HG02884 (cell line): ENCODE measurements at regions not wholly inside any gene's neighbourhood (a gene's known extent, or its start where the extent isn't known, plus 50 kb on each side); places are given as distances from the start of the nearest gene placed in this dataset.
"Not testable (repeated sequence)": the region's sequence is repeated elsewhere in the genome, so short reads cannot be mapped to it uniquely, and the experiment has no call there.

Experiments
- ATAC-seq: cut with Tn5 transposase; IDR thresholded peaks from one replicate; pipeline ENCODE4 v1.9.1; 2021; ENCODE audit warnings: mild to moderate bottlenecking, moderate library complexity; ENCODE audit not compliant: unreplicated experiment

DNA sequence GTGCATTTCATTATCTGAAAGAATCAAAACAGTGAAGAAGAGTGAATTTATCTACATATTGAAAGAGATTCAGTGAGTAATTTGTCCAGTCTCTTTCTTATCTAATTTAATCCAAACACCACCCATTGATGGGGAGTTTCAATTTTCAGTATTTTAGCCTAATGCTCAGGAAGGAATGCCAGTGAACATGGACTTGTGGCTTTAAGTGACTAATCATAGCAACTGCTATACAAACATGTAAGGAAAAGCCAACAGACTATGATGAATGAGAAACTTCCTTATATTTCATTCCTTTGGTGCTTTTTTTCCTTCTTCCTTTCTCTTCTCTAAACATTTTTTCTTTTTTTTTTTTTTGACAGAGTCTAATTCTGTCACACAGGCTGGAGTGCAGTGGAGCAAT lies 885.8 kb downstream of the KCNJ2 start:
- no peak for ATAC-seq

DNA sequence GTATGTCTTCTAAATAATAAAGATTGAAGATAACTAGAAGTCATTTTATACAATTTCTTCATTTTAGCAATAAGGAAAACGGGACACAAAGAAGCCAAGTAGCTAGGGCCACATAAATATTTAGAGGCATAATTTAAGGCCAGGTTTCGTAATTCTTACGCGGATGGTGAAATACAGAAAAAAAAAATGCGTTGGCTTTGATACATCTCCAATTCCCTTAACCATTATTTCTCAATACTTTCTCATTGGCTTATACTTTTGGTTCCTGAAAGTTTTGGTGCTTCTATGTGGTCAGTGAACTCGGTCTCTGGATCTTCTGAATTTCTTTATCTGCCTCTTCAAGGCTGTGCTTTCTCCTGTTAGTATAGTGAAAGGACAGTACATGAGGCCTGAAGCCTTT lies 888.1 kb downstream of the KCNJ2 start:
- ATAC-seq: no peak

DNA sequence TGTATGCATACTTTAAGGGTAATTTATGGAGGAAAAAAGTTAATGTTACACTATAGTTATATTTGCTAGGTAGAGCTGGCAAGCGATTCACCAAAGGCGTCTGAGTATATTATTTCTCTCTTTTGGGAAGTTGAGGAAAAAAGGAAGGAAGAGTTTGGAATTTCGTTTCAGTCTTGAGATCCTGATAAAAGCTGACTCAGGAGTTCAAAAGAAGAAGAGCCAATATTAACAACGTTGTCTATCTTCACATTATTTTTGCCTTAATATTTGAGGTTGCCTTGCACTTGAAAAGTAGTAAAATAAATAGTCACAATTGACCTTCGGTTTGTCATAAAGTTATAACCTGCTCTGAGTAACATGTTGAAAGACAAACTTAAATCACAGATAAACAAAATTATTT lies 888.6 kb downstream of the KCNJ2 start:
- ATAC-seq: no peak

DNA sequence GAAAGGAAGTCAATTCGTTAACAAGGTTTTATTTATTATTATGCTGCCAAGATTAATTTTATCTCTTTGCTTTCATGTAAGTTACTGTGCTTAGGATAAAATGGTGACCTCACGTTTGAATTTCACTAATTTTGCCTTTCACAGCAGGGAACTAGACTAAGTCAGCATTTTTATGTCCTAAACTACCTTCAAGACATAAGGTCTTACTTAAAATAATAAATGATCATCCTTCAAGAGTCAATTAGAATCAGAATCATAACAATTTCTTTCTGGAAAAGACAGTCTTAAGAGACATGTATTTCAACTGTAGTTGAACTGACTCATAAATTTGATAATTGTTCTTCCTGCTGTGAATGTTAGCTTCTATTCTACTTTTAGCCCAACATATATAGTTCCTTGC lies 893.8 kb downstream of the KCNJ2 start:
- ATAC-seq: no peak

DNA sequence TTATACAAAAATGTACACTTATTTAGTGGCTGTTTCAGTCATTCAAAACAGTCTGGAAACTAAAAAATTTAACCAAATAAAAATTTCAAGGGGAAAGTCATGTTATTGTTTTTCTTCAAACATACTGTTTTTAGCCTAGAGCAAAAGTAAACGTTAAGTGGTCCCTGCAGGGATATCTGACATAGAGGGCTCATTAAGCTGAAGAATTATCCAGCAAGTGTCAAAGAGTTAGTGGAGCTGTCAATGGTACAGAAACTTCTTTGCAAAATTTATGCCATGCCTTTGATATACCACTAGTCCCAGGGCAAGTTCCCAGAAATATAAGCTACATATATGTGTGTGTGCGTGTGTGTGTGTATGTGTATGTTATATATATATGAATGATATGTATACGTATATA lies 894.2 kb downstream of the KCNJ2 start:
- ATAC-seq: no peak

DNA sequence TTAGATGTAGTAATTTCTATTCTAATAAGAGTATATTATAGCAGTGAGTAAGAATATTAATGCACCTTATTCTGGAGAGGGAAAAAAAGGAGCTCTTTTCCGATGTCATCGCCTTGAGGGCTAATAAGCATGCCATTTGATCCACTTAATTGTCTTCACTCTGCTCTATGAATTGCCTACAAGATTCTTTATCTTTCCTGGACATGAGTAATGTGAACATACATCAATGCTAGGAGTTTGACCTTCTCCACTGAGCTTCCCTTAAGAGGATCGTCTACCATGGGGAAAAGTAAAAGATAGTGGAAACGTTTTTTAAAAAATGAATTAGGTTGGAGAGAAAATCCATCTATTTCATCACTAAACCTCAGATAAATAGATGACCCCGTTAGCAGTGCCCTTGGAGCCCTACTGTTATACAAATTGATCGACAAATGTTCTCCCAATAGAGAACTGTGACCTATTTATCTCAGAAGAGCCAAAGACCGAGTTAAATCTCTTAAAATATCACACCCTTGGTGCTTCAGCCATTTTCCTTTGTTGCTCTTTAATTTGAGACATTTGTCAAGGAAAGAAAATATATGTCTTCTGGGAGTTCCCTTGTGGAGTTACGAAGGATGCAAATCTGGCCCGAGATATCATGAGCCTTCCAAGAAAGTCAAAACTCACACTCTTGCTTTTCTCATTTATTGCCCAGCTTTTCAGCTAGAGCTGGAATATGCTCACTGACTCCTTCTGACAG lies 898.5 kb downstream of the KCNJ2 start:
- ATAC-seq: no peak

DNA sequence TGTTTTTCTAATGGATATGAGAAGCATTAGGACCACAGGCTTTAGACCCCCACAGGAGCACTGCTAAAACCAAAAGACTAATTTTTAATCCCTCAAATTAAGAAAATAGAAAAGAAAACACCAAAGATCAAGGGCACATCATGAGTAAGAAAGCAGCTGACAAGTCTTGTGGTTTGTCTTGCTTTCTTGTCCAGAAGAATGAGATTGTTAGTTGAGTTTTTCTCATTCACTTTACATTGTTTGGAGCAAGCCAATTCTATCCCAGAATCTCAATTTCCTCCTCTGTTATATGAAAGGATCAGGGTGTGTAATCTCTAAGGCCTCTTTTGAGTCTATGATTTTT lies 899.0 kb downstream of the KCNJ2 start:
- no peak for ATAC-seq

DNA sequence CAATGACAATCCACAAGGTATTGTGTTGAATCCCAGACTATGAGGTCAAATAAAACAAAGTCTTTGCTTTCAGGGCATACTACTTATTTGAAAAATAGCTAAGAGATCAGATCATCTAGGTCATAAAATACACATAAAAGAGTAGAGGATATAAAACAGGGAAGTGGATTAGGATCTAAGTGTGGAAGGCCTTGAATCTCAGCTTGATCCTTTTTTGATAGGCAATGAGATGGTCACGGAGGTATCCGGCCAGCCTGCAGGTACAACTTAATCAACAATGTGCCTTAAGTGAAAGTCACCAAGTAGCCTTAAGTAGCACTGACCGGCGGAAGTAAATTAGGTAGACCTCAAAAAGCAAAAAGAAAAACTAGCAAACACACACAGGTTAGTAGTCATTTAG lies 901.7 kb downstream of the KCNJ2 start:
- no peak for ATAC-seq

DNA sequence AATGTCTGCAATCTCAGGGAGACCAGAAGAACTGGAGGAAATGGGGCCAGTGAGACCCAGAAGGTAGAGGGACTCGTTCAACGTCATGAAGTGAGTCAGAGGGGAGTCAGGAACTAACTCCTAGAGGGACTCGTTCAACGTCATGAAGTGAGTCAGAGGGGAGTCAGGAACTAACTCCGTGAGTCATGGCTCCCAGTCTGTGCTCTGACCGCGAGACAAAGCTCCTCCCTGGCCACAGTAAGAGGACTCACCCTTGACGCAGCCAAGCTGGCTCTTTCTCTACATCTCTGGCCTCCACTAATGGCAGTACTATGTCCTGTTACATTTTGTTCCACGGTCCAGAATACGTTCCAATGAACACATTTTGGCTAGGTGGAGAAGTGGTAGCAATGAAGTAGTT lies 902.5 kb downstream of the KCNJ2 start:
- ATAC-seq: no peak

DNA sequence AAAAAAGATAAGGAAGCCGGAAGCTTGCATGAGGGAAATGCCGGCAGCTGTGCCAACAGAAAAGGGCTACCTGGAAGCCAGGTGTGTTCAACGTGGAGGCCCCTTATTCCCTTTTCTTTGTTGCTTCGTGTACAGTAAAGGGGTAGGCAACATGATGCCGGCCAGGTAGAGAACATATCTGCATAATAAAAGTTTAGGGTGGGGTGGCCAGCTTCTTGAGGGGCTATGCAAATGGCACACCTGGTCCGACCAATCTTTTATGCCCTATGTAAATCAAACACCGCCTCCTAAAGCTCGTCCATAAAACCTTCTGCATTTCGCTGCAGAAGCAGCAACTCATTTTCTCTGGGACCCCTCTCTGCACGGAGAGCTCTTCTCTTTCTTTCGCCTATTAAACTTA lies 911.6 kb downstream of the KCNJ2 start:
- no peak for ATAC-seq

DNA sequence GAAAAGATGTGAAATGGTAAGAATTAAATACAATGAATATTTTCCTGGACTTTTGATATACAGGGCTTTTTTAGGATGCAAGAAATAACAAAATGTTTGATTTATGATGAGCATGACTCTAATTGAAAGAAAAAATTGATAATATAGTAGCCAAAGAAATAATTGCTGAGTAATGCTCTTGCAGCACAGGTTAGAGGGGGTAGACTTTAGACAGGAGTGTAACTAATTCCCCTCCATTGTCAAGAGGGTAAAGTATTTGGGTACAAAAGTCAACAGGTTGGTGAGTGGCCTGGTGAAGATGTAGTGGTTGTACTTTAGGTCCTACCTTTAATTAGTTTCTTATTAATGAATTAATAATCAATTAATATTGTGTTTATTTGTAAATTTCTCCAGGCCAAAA lies 912.3 kb downstream of the KCNJ2 start:
- ATAC-seq: no peak

DNA sequence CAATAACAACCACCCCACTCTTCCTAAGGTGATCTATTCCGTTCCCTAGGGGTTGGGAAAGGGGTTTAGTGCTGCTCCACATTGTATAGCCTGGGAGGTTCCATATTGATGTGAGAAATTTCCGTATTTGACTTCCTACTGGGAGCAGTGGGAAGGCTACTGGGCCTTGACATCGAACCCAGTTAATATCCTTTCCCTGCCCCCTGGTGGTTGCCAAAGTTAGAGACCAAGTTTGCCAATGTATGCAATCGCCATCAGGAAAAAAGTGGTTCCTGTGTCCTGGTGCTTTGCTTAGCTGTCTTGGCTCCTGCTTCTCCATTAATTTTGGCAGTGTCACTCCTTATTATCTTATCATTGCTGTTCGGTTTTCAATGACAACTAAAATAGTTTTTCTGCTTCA lies 914.9 kb downstream of the KCNJ2 start:
- no peak for ATAC-seq

DNA sequence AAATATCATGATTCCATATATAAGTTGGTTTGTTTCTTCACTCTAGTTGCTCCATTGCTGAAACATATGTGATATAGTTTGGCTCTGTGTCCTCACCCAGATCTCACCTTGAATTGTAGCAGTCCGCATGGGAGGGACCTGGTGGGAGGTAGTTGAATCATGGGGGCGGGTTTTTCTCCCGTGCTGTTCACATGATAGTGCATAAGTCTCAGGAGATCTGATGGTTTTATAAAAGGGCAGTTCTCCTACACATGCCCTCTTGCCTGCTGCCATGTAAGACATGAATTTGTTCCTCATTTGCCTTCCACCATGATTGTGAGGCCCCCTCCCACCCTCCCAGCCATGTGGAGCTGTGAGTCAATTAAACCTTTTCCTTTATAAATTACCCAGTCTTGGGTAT lies 915.5 kb downstream of the KCNJ2 start:
- ATAC-seq: no peak

DNA sequence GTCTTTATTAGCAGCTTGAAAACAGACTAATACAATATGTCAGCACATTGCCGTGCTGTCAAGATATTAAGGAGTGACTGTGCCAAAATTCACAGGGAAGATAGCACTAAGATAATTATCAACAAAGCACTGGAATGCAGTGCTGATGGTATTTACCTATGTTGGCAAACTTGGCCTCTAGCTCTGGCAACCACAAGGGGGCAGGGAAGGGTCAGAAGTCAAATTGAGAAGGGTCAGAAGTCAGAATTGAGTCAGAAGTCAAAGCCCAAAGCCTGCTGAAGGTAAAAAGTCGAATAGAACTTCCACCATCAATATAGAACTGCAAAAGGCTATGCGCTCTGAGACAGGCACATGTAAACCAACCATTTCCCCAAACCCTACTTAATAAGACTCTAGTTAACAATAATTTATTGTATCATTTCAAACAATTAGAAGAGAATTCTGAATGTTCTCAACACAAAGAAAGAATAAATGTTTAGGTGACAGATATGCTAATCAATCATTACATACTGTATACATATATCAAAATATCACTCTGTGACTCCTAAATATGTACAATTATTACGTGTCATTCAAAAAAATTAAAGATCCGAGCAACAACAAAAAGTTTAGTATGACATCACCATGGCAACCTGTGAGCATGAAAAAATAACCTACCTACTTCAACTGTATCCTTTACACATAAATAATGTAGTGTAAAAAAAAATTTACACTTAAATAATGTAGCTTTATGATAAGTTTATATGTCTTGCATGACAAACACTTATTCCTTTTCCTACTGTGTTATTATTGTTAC lies 916.1 kb downstream of the KCNJ2 start:
- no peak for ATAC-seq

DNA sequence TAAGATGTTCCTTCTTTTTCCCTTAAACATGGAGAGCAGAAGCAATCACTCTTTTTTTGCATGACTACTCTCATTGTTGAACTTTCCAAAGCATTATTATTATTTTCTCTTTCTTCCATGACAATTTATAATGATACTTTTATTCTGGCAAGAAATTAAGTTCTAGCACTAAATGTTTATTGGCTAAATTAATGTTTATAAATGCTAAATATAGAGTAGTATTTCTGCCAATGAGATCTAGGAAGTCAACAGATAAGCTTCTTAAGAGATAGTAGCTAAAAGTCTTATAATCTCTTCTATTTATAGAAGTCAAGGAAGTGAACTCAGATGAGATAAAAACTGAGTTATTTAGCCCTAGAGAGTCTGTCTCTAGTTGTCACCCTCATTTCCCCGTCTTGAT lies 920.1 kb downstream of the KCNJ2 start:
- ATAC-seq: no peak

DNA sequence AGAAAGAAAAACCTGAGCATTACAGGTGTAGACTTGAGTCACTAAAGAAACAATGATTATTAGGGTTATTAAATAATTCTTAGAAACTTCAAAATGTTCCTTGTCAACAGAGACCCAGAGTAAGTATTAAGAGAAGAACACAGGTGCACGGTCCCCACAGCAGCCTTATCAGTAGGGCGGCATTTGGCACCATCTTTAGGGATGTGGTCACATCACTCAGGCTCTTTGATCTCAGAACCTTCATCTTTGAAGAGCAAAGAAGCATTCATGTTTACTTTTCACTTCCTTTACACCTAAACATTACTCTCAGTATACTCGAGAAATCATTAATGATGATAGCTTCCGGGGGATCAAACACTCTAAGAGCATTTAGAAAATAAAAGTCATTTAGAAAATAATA lies 928.7 kb downstream of the KCNJ2 start:
- no peak for ATAC-seq

DNA sequence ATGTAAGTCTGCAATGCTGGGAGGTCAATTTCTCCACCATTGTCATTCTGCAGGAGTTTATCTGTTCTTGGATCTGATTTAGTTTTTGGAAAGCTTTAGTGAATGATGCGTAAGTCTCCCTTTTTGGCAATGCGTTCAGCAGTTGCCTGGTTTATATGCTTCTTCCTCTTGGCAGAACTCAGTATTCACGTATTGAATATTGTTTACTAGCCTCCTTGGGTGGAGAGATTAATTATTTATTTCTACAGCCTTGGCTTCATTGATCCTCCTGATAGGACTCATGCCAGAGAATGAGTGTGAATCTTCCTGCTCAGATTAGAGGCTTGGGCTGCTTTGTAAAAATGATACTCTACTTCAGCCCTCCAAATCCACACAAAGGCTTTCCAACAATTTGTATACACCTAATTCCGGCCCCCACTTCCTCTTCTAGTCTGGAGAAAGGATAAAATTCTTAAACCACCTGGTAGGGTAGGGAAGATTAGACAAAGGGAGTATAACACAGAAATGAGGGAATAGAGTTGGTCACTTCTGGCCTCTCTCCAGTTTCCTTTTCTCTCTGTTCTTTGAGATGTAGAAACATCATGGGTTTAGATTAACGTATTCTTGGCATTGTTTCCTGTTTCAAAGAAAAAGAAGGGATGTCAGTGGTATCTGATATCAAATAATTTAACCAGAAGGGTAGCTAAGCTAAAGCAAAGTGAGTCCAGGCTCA lies 929.8 kb downstream of the KCNJ2 start:
- ATAC-seq: no peak

DNA sequence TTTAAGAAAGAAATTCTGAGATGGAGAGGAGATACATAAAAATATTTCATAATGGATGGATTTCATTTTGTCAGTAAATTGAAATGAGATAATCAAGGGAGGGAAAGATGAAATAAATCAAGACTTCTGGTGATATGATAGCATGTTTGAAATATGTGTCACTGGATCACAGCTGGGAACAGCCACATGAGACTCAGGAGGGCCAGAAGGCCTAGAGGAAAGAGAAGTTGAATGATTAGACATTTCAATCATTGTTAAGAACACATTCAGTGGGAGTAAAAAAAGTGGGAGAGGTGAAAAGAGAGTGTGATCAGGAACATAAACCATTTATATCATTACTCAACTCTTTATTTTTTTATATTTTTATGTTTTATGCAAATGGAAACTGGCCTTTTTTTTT lies 933.4 kb downstream of the KCNJ2 start:
- ATAC-seq: no peak

DNA sequence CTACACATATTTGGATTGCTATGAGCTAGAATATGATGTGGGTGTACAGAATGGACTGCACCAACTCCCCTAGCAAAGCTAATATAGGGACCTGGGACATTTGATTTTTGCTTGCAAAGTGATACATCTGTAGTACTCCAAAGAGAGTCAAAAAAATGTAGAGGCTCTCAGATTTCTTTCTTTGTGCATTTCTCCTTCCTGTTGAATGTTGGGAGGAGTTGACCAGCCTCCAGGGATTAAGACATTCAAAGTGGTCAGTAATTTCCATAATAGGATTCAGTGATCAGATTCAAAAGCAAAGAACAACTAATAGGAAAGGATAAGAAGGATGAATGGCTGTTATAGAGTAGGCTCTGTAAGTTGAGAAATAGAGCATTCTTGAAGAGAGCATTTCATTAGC lies 934.9 kb downstream of the KCNJ2 start:
- ATAC-seq: no peak

DNA sequence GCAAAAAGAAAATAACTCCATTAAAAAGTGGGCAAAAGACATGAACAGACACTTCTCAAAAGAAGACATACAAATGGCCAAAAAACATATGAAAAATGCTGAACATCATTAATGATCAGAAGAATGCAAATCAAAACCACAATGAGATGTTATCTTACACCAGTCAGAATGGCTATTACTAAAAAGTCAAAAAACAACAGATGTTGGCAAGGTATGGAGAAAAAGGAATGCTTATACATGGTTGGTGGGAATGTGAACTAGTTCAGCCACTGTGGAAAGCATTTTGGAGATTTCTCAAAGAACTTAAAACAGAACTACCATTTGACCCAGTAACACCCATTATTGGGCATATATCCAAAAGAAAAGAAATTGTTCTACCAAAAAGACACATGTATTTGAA lies 936.7 kb downstream of the KCNJ2 start:
- not testable (repeated sequence) for ATAC-seq

DNA sequence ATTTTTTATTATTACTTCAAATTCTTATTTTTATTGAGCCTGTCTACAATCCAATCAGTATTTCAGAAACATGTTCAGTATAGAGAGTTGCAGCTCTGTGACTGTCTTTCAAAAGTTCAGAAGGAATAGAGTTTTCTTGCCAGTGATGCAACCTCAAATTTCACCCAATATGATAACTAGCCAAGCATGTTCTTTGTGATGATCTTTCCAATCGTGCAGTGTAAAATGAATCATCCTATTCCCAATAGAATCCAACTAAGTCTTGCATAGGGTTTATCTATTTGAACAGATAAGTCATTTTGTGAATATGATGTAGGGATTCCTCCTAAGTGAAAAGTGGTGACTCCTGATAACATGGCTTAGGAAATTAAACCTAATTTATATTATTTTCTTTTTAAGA lies 937.8 kb downstream of the KCNJ2 start:
- no peak for ATAC-seq

DNA sequence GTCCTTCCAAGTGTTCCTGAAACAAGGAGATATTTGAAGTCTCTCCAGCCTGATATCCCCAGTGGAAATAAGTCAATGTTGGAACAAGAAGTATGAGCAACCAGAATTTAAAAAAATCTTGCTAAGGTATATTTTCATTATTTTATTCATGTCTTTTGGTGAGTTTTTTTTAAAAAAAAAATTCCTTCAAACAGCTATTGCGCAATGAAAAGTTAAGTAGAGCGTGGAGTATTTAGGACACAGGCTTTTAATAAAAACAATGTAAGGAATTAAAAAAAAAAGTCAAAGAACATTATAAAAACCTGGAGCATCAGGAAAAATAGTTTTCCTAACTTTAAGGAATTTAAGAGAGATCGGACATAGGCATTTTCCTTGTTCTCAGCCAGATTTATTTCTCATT lies 940.4 kb downstream of the KCNJ2 start:
- no peak for ATAC-seq
